IMR-90 (cell line): ENCODE measurements at regions not wholly inside any gene's neighbourhood (a gene's known extent, or its start where the extent isn't known, plus 50 kb on each side); places are given as distances from the start of the nearest gene placed in this dataset.

Experiments
- ATAC-seq: fragments of 200-7000 bp; cut with Tn5 transposase; 2 replicates; pipeline ENCODE4 v1.9.1; 2020; ENCODE audit warnings: low read depth, mild to moderate bottlenecking, moderate library complexity
- BruUV-seq: library from RNA; stranded (reverse); fragments of 400-500 nt; replicated peaks from 2 replicates; lab custom pipeline; 2021; lab: Mats Ljungman, UMichigan
- CTCF ChIA-PET: fragments of 300-600 bp; formaldehyde crosslinking; extraction: SDS; loops from one replicate; lab custom pipeline; 2021; ENCODE audit warnings: antibody characterized with exemption; lab: Yijun Ruan, JAX
- POLR2A ChIA-PET: fragments of 300-600 bp; sonication (Branson Sonifier 250); formaldehyde crosslinking; loops from one replicate; lab custom pipeline; 2022; ENCODE audit warnings: antibody characterized with exemption; ENCODE audit not compliant: unreplicated experiment; lab: Charles Lee
- DNase-seq: peaks from one replicate; pipeline ENCODE4 v3.0.0; 2013
- H2AFZ ChIP-seq: replicated peaks from 2 replicates; pipeline ENCODE3; 2013; ENCODE audit warnings: low read length, mild to moderate bottlenecking; ENCODE audit not compliant: poor library complexity
- H2AK5ac ChIP-seq: 2 replicates; pipeline ENCODE4 v1.6.1; 2013; ENCODE audit warnings: low read depth, low read length, inconsistent platforms
- H2AK9ac ChIP-seq: replicated peaks from 2 replicates; pipeline ENCODE3; 2013; ENCODE audit warnings: mild to moderate bottlenecking, low read depth, low read length, moderate library complexity; ENCODE audit not compliant: poor library complexity
- H2BK120ac ChIP-seq: 2 replicates; pipeline ENCODE4 v1.6.1; 2013; ENCODE audit warnings: low read depth, low read length, inconsistent platforms
- H2BK15ac ChIP-seq: 3 replicates; pipeline ENCODE4 v1.6.1; 2013; ENCODE audit warnings: low read depth, low read length, inconsistent platforms
- H2BK20ac ChIP-seq: 2 replicates; pipeline ENCODE4 v1.6.1; 2013; ENCODE audit warnings: low read depth, mild to moderate bottlenecking, inconsistent platforms, low read length, moderate library complexity
- H2BK5ac ChIP-seq: 2 replicates; pipeline ENCODE4 v1.6.1; 2013; ENCODE audit warnings: mild to moderate bottlenecking, low read depth, low read length, inconsistent platforms; ENCODE audit not compliant: poor library complexity, severe bottlenecking
- H3K14ac ChIP-seq: replicated peaks from 2 replicates; pipeline ENCODE4 v1.6.1; 2013; ENCODE audit warnings: low read depth, low read length, inconsistent platforms
- H3K18ac ChIP-seq: 2 replicates; pipeline ENCODE4 v1.6.1; 2013; ENCODE audit warnings: low read depth, low read length, control low read depth
- H3K23ac ChIP-seq: 2 replicates; pipeline ENCODE4 v1.6.1; 2013; ENCODE audit warnings: low read depth, low read length, inconsistent platforms
- H3K27ac ChIP-seq: 2 replicates; pipeline ENCODE4 v1.5.1; 2013; ENCODE audit warnings: mild to moderate bottlenecking, control low read depth, low read length; ENCODE audit not compliant: insufficient read depth
- H3K27me3 ChIP-seq: 2 replicates; pipeline ENCODE4 v1.6.1; 2013; ENCODE audit warnings: low read length; ENCODE audit not compliant: control insufficient read depth, insufficient read depth
- H3K36me3 ChIP-seq: 2 replicates; pipeline ENCODE4 v1.6.1; 2013; ENCODE audit warnings: low read length, mixed read lengths; ENCODE audit not compliant: control insufficient read depth, insufficient read depth
- H3K4ac ChIP-seq: 2 replicates; pipeline ENCODE4 v1.6.1; 2013; ENCODE audit warnings: low read depth, low read length, inconsistent platforms
- H3K4me1 ChIP-seq: 2 replicates; pipeline ENCODE4 v1.6.1; 2013; ENCODE audit warnings: low read length, mixed read lengths; ENCODE audit not compliant: control insufficient read depth, insufficient read depth
- H3K4me2 ChIP-seq: 2 replicates; pipeline ENCODE4 v1.6.1; 2013; ENCODE audit warnings: low read depth, mild to moderate bottlenecking, control low read depth, low read length, moderate library complexity
- H3K4me3 ChIP-seq: 2 replicates; pipeline ENCODE4 v1.5.1; 2013; ENCODE audit warnings: low read depth, mild to moderate bottlenecking, control low read depth, low read length, moderate library complexity; ENCODE audit not compliant: insufficient read depth
- H3K56ac ChIP-seq: 2 replicates; pipeline ENCODE4 v1.6.1; 2013; ENCODE audit warnings: low read length, inconsistent platforms; ENCODE audit not compliant: insufficient read depth; ENCODE audit errors: extremely low read depth
- H3K79me1 ChIP-seq, 2 experiments: 2 replicates each; pipeline ENCODE4 v1.6.1; 2013; ENCODE audit warnings: low read length in 2 of 2, inconsistent platforms in 1 of 2, low read depth in 1 of 2
- H3K9ac ChIP-seq: 2 replicates; pipeline ENCODE4 v1.6.1; 2013; ENCODE audit warnings: low read depth, low read length, control low read depth
- H3K9me1 ChIP-seq: 2 replicates; pipeline ENCODE4 v1.6.1; 2013; ENCODE audit warnings: low read length, inconsistent platforms; ENCODE audit not compliant: insufficient read depth
- H3K9me3 ChIP-seq: 2 replicates; pipeline ENCODE4 v1.6.1; 2013; ENCODE audit warnings: low read length; ENCODE audit not compliant: control insufficient read depth, insufficient read depth
- H4K20me1 ChIP-seq: 2 replicates; pipeline ENCODE4 v1.6.1; 2013; ENCODE audit warnings: low read length, inconsistent platforms; ENCODE audit not compliant: insufficient read depth
- H4K5ac ChIP-seq: 2 replicates; pipeline ENCODE4 v1.6.1; 2013; ENCODE audit warnings: mild to moderate bottlenecking, low read depth, low read length, control low read depth
- H4K8ac ChIP-seq, 2 experiments: 2 replicates each; pipeline ENCODE4 v1.6.1; 2013; ENCODE audit warnings: low read depth in 2 of 2, low read length in 2 of 2, control low read depth in 1 of 2, inconsistent platforms in 1 of 2
- H4K91ac ChIP-seq: 2 replicates; pipeline ENCODE4 v1.6.1; 2013; ENCODE audit warnings: low read depth, low read length, inconsistent platforms; ENCODE audit not compliant: insufficient read depth
- MAFK ChIP-seq: IDR thresholded peaks from 2 replicates; pipeline ENCODE4 v1.6.1; 2012; ENCODE audit warnings: low read depth, low read length, improper control_type of control experiment
- MXI1 ChIP-seq: IDR thresholded peaks from 2 replicates; pipeline ENCODE4 v1.6.1; 2012; ENCODE audit warnings: low read depth, mild to moderate bottlenecking, low read length, moderate library complexity, borderline replicate concordance
- RAD21 ChIP-seq: IDR thresholded peaks from 2 replicates; pipeline ENCODE4 v1.6.1; 2012; ENCODE audit warnings: low read length, improper control_type of control experiment
- WGBS, 2 experiments: methylation state at CpG; one replicate each; pipeline versions ENCODE4 v1.1.5 to v1.1.7; 2013; ENCODE audit warnings: missing lambda C conversion rate in 2 of 2; ENCODE audit not compliant: insufficient read length in 1 of 2; ENCODE audit errors: extremely low coverage in 2 of 2; 5-methylcytosine and 5-hydroxymethylcytosine counted together
- dilution Hi-C: fragments of 300-500 bp; cut with HindIII; formaldehyde crosslinking; loops from one replicate; pipeline ENCODE4 v1.14.3; 2018; ENCODE audit warnings: low sequenced_read_pairs; ENCODE audit not compliant: unreplicated experiment
- in situ Hi-C: fragments of 300-500 bp; cut with MboI; formaldehyde crosslinking; loops from 3 replicates; pipeline ENCODE4 v1.14.3; 2019; ENCODE audit warnings: low sequenced_read_pairs, inconsistent platforms, mixed read lengths
- intact Hi-C: fragments of 100-400 bp; cut with micrococcal nuclease; formaldehyde crosslinking; loops from 2 replicates; pipeline ENCODE4 v1.10.0; 2022
- TF ChIP-seq, protein P1 (sequence below): fragments of 150-350 bp; IDR thresholded peaks from 2 replicates; pipeline ENCODE4 v1.6.1; 2017; ENCODE audit warnings: mild to moderate bottlenecking, antibody characterized with exemption, low read length, low read depth

- H3K18ac ChIP-seq: no peak overlapping the region
- intact Hi-C loops: no loop called here
These were observed 304.4 kb upstream of the SMC2 start for GRCh38 chr9:103789686-103790085.

More at GRCh38 chr9:103789686-103790085, 304.4 kb upstream of the SMC2 start:
- Histone ChIP-seq H3K23ac (no peak overlapping the region), H3K56ac (no peak overlapping the region), H3K4me1 (no peaks in the 10 kb centered on the region), H2AK5ac (no peak overlapping the region), H2AFZ (no peak overlapping the region), H2BK5ac (no peak overlapping the region), H2BK15ac (no peak overlapping the region), H3K4me2 (no peak overlapping the region), H2BK120ac (no peak overlapping the region), H4K91ac (no peak overlapping the region), H3K9ac (no peak overlapping the region), H3K4ac (no peak overlapping the region), H3K27me3 (no peaks in the 10 kb centered on the region), H2BK20ac (no peak overlapping the region), H4K5ac (no peak overlapping the region), H4K8ac (no peak overlapping the region), H3K79me1 (no peaks in the 10 kb centered on the region), H3K9me1 (no peaks in the 10 kb centered on the region), H3K27ac (no peak overlapping the region), H3K4me3 (no peak overlapping the region), H3K9me3 (peaks cover 2% of the 10 kb centered on the region; the same call in 1 of the 2 replicates), H2AK9ac (no peak overlapping the region), H3K14ac (no peak overlapping the region), H3K36me3 (no peaks in the 10 kb centered on the region), H4K20me1 (no peaks in the 10 kb centered on the region)
- no peak for ATAC-seq
- BruUV-seq: no TSS peak
- WGBS, 2 experiments: no CpG with 5 or more reads among the region's 2 CpGs
- dilution Hi-C loops: no loop called here
- ChIA-PET POLR2A (no interaction called here), CTCF (interaction anchor here (0.6 kb wide), 1 partner anchor 988 kb away, joined by 12 read pairs; no protein-coding TSS in a partner anchor)
- no peak for DNase-seq
- in situ Hi-C loops: no loop called here
- TF ChIP-seq RAD21 (no peak), MXI1 (no peak), MAFK (no peak)
- TF ChIP-seq, protein P1, sequence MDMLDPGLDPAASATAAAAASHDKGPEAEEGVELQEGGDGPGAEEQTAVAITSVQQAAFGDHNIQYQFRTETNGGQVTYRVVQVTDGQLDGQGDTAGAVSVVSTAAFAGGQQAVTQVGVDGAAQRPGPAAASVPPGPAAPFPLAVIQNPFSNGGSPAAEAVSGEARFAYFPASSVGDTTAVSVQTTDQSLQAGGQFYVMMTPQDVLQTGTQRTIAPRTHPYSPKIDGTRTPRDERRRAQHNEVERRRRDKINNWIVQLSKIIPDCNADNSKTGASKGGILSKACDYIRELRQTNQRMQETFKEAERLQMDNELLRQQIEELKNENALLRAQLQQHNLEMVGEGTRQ: no peak
